GM12864 (cell line): ENCODE measurements at regions not wholly inside any gene's neighbourhood (a gene's known extent, or its start where the extent isn't known, plus 50 kb on each side); places are given as distances from the start of the nearest gene placed in this dataset.
A peak's percentile ranks its signal among the peaks of the same experiment; 100 is the strongest.

ENCODE experiments used
- DNase-seq: peaks from one replicate; pipeline ENCODE4 v3.0.0-alpha.2; 2011; ENCODE audit warnings: low read depth
- H3K4me3 ChIP-seq: 2 replicates; pipeline ENCODE4 v1.5.1; 2011; ENCODE audit warnings: mild to moderate bottlenecking, low read depth, low read length, control low read depth
- TF ChIP-seq, protein P1 (sequence below): IDR thresholded peaks from 2 replicates; pipeline ENCODE4 v1.5.1; 2011; ENCODE audit warnings: low read depth, mild to moderate bottlenecking, moderate library complexity, low read length, control low read depth, inconsistent platforms; ENCODE audit errors: missing control alignments

DNA sequence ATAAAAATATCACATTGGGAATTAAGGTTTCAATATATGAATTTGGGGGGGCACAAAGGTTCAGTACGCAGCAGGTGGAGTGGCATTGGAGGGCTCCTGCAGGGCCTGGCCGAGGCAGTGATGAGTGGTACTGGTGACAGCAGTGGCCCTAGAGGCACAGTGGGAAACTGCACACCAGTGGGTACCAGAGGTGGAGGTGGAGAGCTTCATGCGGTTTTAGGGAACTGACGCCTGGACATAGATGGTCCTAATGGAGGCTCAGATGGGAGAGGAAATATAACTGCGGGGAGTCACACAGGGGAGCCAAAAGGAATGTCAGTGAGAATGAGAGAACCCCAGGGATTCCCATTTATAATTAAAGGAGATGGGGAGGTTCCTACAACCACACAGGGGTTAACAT lies 156.2 kb downstream of the COG6 start:
- no peak for DNase-seq
- TF ChIP-seq, protein P1, sequence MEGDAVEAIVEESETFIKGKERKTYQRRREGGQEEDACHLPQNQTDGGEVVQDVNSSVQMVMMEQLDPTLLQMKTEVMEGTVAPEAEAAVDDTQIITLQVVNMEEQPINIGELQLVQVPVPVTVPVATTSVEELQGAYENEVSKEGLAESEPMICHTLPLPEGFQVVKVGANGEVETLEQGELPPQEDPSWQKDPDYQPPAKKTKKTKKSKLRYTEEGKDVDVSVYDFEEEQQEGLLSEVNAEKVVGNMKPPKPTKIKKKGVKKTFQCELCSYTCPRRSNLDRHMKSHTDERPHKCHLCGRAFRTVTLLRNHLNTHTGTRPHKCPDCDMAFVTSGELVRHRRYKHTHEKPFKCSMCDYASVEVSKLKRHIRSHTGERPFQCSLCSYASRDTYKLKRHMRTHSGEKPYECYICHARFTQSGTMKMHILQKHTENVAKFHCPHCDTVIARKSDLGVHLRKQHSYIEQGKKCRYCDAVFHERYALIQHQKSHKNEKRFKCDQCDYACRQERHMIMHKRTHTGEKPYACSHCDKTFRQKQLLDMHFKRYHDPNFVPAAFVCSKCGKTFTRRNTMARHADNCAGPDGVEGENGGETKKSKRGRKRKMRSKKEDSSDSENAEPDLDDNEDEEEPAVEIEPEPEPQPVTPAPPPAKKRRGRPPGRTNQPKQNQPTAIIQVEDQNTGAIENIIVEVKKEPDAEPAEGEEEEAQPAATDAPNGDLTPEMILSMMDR = peak; percentile 54
- H3K4me3 ChIP-seq = no peak overlapping the region

DNA sequence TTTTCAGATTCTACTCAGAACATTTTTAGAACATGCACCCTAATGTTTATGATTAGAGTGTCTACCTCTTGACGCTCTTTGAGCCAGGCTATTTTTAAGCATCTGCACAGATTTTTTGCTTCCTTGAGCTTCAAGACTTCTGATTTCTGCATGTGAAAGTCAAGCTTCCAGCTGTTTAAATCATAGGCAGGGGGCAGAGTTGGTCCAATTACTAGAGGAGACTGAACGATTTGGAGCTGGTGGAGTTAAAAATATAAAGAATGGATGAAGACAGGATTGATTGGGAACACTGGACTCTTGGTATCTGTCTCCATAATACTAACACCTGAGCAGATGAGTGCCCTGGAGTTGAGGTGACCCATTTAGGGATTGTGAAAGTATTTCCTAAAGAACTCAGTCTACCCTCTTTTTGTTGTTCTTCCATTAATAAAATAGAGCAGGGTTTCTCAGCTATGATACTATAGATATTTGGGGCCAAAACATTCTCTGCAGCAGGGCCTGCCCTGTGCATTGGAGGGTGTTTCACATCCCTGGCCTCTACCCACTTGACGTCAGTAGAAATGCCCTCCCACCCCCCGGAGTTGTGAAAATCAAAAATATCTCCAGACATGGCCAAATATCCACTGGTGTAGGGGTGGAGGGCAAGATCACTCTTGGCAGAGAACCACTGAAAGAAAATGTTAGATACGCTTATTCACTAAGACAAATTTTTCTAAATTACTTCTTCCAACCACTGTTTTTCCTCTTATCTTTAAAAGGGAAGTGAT lies 160.1 kb downstream of the COG6 start:
- TF ChIP-seq, protein P1 = no peak
- DNase-seq = no peak
- H3K4me3 ChIP-seq = no peak overlapping the region

DNA sequence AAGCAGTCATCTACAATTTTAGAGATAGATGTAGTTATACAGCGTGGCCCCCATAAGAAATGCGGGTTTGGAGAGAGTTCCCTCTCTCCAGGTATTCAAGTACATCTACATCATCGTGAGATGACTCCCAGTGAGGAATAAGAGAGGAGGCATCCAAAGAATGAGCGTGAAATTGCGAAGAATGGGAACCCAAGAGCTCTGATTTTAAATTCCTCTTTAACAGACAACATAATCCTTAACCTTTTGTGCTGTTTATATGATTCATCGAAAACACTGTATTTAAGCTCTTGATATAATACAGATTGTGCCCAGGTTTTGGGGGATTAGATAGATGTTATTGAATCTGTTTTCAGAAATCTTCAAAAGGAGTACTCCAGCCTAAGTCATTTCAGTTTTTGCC lies 161.5 kb downstream of the COG6 start:
- no peak for DNase-seq
- H3K4me3 ChIP-seq = no peak overlapping the region
- TF ChIP-seq, protein P1 = no peak

DNA sequence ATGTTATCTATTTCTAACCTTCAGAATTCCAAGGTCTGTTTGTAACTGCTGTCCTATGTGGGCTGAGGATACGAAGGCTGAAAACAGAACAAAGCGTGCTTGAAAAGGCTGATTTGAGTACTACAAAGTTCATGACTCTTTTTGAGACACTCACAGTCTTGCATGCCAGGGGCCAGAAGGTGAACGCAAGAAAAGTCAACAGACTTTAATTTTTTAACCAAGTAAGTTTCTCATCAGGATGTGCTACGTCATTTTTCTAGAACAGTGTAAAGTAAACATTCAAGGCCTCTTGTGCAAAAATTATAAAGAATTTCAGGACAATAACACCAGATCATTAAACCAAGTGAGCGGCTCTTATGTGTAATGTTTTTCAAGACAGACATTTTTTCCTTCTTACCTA lies 163.5 kb downstream of the COG6 start:
- no peak overlapping the region for H3K4me3 ChIP-seq
- DNase-seq = no peak
- TF ChIP-seq, protein P1 = no peak

DNA sequence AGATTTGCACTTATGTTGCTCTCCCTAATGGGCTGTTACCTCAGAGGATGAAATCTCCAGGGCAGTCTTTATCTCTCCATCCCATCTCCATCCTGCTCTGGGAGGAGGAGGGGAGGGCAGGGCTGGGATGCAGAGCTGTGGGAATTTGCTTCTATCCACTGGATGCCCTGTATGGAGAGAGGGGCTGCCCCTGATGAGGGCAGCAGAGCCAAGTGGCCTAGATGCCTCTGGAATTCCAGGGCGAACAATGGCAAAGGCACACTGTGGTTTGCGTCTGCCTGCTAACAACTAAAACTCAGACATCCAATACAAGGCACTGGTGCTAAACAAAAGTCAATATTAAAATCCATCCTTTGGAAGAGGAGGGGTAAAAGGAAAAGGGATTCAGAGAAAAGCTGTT lies 165.1 kb downstream of the COG6 start:
- DNase-seq = no peak
- no peak overlapping the region for H3K4me3 ChIP-seq
- TF ChIP-seq, protein P1 = no peak

DNA sequence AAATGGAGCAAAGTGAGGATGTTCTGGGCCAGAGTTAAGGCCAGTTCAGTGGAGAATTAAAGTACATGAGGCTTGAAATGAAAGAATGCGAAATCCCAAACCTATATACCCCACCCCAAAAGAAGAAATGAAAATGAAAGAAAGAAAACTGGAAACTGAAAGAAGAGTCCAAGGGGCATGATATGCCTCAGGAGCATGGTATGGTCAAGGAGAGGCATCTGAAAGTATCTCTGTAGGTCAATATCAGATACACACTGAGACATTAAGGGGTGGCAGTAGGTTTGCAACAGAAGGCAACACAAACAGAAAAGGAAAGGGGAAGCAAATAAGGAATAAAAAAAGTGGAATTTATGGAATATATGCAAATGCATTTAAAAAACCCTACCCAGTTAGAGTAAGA lies 166.5 kb downstream of the COG6 start:
- DNase-seq = no peak
- no peak overlapping the region for H3K4me3 ChIP-seq
- TF ChIP-seq, protein P1 = no peak

DNA sequence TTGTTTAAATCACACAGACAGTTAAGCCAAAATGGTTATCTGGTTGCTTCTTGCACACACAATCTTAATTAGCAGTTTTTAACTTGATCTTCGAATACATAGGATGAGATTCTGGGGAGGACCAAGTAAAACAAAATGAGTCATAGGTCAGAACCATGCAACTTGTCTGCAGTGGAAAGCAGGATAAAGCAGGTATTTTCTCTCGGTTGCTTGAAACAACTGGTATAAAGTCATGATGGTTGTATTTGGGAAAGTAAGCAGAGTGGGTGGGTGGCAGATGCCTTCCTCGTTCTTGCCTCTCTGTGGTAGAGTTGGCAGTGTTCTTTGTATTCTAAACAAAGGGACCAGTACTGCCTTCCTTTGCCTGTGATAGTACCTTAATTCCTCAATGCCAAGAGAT lies 167.0 kb downstream of the COG6 start:
- no peak for DNase-seq
- no peak overlapping the region for H3K4me3 ChIP-seq
- TF ChIP-seq, protein P1 = no peak
